ENCODE measurements at regions not wholly inside any gene's neighbourhood (a gene's known extent, or its start where the extent isn't known, plus 50 kb on each side); places are given as distances from the start of the nearest gene placed in this dataset.
A peak's percentile ranks its signal among the peaks of the same experiment; 100 is the strongest.

- DNase-seq (ENCODE audit: low read depth): no peak
- H3K36me3 ChIP-seq (ENCODE audit: control insufficient read depth, insufficient read depth, low read length): no peaks in the 10 kb centered on the region
- no peak for TF ChIP-seq CTCF (IDR thresholded peaks at IDR 0.05; ENCODE audit: insufficient read depth, low read length, severe bottlenecking)
- H3K4me3 ChIP-seq (ENCODE audit: low read depth, low read length): no peak overlapping the region
- H3K27me3 ChIP-seq (ENCODE audit: control insufficient read depth, insufficient read depth, low read length): no peaks in the 10 kb centered on the region
- no peak for FAIRE-seq
Observed at GRCh38 chr10:21270976-21271375, 254.5 kb downstream of the SKIDA1 start.

GRCh38 chr10:21269289-21269688 lies 256.2 kb downstream of the SKIDA1 start:
- H3K36me3 ChIP-seq (ENCODE audit: control insufficient read depth, insufficient read depth, low read length): no peaks in the 10 kb centered on the region
- FAIRE-seq (no peak), DNase-seq (ENCODE audit: low read depth) (no peak)
- no peaks in the 10 kb centered on the region for H3K27me3 ChIP-seq (ENCODE audit: control insufficient read depth, insufficient read depth, low read length)
- TF ChIP-seq CTCF (IDR thresholded peaks at IDR 0.05; ENCODE audit: insufficient read depth, low read length, severe bottlenecking): no peak
- no peak overlapping the region for H3K4me3 ChIP-seq (ENCODE audit: low read depth, low read length)

GRCh38 chr10:21265622-21266021 lies 259.9 kb downstream of the SKIDA1 start:
- no peak for TF ChIP-seq CTCF (IDR thresholded peaks at IDR 0.05; ENCODE audit: insufficient read depth, low read length, severe bottlenecking)
- Histone ChIP-seq H3K36me3 (ENCODE audit: control insufficient read depth, insufficient read depth, low read length) (no peaks in the 10 kb centered on the region), H3K27me3 (ENCODE audit: control insufficient read depth, insufficient read depth, low read length) (no peaks in the 10 kb centered on the region), H3K4me3 (ENCODE audit: low read depth, low read length) (no peak overlapping the region)
- peak; percentile 86 for DNase-seq (ENCODE audit: low read depth)
- no peak for FAIRE-seq

- TF ChIP-seq CTCF (IDR thresholded peaks at IDR 0.05; ENCODE audit: insufficient read depth, low read length, severe bottlenecking): no peak
- no peaks in the 10 kb centered on the region for H3K27me3 ChIP-seq (ENCODE audit: control insufficient read depth, insufficient read depth, low read length)
- no peak overlapping the region for H3K4me3 ChIP-seq (ENCODE audit: low read depth, low read length)
- no peaks in the 10 kb centered on the region for H3K36me3 ChIP-seq (ENCODE audit: control insufficient read depth, insufficient read depth, low read length)
- FAIRE-seq (no peak), DNase-seq (ENCODE audit: low read depth) (peak; percentile 98)
Observed at GRCh38 chr10:21264271-21264670, 261.2 kb downstream of the SKIDA1 start.

GRCh38 chr10:21263839-21264238 lies 261.6 kb downstream of the SKIDA1 start:
- Histone ChIP-seq H3K36me3 (ENCODE audit: control insufficient read depth, insufficient read depth, low read length) (no peaks in the 10 kb centered on the region), H3K27me3 (ENCODE audit: control insufficient read depth, insufficient read depth, low read length) (no peaks in the 10 kb centered on the region), H3K4me3 (ENCODE audit: low read depth, low read length) (no peak overlapping the region)
- DNase-seq (ENCODE audit: low read depth): no peak
- FAIRE-seq: no peak
- TF ChIP-seq CTCF (IDR thresholded peaks at IDR 0.05; ENCODE audit: insufficient read depth, low read length, severe bottlenecking): no peak

GRCh38 chr10:21263263-21263803 lies 262.1 kb downstream of the SKIDA1 start:
- Histone ChIP-seq H3K36me3 (ENCODE audit: control insufficient read depth, insufficient read depth, low read length) (no peaks in the 10 kb centered on the region), H3K4me3 (ENCODE audit: low read depth, low read length) (no peak overlapping the region), H3K27me3 (ENCODE audit: control insufficient read depth, insufficient read depth, low read length) (no peaks in the 10 kb centered on the region)
- DNase-seq (ENCODE audit: low read depth) (no peak), FAIRE-seq (no peak)
- no peak for TF ChIP-seq CTCF (IDR thresholded peaks at IDR 0.05; ENCODE audit: insufficient read depth, low read length, severe bottlenecking)

Measured in bronchial epithelial cell (primary cell).